ENCODE measurements at regions not wholly inside any gene's neighbourhood (a gene's known extent, or its start where the extent isn't known, plus 50 kb on each side); places are given as distances from the start of the nearest gene placed in this dataset.

DNA sequence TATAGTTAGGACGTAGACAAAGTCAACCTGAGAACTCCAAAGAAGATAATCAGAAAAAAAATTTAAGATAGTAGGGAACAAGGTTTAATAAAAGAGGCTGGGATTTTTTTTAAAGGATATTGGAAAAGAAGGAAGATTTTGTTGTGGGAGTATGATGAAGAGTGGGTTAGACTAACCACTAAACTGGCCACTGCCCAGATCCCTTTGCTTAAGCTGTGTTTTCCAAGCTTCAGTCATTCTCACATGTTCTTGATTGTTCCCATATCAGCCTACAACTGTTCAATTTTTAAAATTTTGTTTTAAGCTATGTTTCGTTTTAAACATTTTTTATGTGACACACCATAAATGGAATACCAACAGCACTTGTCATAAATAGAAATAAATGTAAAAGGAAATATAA is 284.5 kb upstream of the MMADHC start:
- H3K27ac ChIP-seq: no peak overlapping the region
- no peak for TF ChIP-seq ZFX (IDR thresholded peaks at IDR 0.05; ENCODE audit: borderline replicate concordance)
- TF ChIP-seq, protein P1, sequence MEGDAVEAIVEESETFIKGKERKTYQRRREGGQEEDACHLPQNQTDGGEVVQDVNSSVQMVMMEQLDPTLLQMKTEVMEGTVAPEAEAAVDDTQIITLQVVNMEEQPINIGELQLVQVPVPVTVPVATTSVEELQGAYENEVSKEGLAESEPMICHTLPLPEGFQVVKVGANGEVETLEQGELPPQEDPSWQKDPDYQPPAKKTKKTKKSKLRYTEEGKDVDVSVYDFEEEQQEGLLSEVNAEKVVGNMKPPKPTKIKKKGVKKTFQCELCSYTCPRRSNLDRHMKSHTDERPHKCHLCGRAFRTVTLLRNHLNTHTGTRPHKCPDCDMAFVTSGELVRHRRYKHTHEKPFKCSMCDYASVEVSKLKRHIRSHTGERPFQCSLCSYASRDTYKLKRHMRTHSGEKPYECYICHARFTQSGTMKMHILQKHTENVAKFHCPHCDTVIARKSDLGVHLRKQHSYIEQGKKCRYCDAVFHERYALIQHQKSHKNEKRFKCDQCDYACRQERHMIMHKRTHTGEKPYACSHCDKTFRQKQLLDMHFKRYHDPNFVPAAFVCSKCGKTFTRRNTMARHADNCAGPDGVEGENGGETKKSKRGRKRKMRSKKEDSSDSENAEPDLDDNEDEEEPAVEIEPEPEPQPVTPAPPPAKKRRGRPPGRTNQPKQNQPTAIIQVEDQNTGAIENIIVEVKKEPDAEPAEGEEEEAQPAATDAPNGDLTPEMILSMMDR (IDR thresholded peaks at IDR 0.05): no peak

DNA sequence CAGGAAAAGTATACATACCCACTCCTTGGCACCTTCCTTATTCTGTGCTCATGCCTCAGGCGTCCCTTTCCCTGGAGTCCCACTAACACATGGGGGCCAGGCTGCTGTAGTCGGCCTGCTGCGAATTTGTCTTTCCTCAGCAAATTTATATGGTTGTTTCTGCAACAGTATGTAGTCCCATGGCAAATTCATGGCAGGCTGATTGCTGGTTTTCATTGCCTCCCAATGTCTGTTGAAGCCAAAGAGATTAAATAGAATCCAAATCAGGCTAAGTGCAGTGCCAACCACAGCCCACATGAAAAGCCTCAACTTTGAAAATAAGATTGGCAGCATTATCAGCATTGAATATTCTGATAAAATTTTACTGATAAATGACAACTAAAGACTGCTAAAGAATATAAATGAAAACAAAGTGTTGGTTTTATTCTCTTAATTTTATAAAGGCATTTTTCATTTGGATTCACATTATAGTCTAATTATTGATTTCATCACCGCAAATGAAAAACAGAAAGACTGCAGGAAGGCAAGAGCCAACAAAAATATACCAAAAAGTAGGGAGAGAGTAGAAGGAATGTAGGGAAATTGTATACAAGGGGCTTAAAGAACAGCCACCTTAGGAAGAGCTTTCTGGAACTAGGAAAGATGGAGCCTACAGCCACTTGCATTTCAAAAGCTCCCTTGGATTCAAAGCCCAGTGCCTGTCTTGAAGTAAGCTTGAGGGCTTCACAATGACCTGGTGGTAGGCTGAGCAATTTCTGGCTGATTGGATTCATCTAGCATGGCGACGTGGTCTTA is 283.7 kb upstream of the MMADHC start:
- H3K27ac ChIP-seq: no peak overlapping the region
- TF ChIP-seq, protein P1 (IDR thresholded peaks at IDR 0.05): no peak
- TF ChIP-seq ZFX (IDR thresholded peaks at IDR 0.05; ENCODE audit: borderline replicate concordance): no peak

DNA sequence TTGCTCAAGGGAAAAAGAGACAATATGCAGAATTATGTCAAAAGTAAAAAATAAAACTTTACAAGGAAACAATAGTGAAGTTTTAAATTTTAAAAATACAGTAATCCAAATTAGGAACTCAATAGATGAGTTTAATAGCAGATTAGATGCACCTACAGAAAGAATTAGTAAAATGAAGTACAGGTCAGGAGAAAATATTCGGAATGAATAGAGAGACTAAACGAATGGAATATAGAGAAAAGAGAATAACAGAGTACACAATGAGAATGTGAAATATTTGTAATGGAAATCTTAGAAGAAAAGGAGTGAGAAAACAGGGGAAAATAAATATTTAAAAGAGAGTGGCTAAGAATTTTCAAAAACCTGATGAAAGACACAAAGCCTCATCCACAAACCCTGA is 275.7 kb upstream of the MMADHC start:
- TF ChIP-seq ZFX (IDR thresholded peaks at IDR 0.05; ENCODE audit: borderline replicate concordance): no peak
- TF ChIP-seq, protein P1 (IDR thresholded peaks at IDR 0.05): no peak
- H3K27ac ChIP-seq: no peak overlapping the region

DNA sequence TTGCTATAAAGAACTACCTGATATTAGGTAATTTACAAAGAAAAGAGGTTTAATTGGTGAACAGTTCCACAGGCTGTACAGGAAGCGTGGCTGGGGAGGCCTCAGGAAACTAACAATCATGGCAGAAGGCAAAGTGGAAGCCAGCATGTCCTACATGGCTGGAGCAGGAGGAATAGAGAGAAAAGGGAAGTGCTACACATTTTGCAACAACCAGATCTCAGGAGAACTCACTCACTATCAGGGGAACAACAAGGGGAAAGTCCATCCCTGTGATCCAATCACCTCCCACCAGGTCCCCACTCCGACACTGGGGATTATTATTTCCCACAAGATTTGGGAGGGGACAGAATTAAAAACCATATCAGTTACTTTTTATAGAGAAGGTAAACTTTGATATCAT is 273.5 kb upstream of the MMADHC start:
- TF ChIP-seq, protein P1 (IDR thresholded peaks at IDR 0.05): no peak
- no peak for TF ChIP-seq ZFX (IDR thresholded peaks at IDR 0.05; ENCODE audit: borderline replicate concordance)
- no peak overlapping the region for H3K27ac ChIP-seq

DNA sequence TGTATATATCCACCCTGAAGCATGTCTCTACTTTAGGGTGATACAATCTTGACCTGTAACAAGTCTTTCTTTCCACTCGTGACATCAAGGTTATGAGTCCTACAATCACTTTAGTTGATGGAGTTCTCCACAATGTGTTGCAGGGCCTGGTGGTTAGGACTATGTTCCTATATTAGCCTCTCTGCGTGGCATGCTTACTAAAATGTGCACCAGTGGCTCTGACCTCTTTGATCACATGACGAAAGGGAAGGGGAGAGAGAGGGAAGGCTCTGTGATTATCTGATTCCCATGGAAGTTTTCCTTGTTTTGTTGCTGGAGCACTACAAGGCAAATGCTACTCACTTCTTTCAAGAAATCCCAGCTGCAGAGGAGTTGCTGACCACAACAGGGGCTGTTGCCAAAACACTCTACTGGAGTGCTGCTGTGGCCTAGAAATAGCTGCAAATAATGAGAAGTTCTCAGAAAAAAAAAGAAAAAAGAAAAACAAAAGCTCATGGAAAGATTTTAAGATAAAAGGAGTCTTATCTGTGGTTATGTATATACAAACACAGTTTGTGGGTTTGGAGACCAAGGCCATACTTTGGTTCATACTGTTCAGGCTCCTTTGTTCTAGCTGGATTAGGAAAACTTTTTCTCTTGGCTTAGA is 272.8 kb upstream of the MMADHC start:
- TF ChIP-seq, protein P1 (IDR thresholded peaks at IDR 0.05): no peak
- no peak for TF ChIP-seq ZFX (IDR thresholded peaks at IDR 0.05; ENCODE audit: borderline replicate concordance)
- H3K27ac ChIP-seq: no peak overlapping the region

DNA sequence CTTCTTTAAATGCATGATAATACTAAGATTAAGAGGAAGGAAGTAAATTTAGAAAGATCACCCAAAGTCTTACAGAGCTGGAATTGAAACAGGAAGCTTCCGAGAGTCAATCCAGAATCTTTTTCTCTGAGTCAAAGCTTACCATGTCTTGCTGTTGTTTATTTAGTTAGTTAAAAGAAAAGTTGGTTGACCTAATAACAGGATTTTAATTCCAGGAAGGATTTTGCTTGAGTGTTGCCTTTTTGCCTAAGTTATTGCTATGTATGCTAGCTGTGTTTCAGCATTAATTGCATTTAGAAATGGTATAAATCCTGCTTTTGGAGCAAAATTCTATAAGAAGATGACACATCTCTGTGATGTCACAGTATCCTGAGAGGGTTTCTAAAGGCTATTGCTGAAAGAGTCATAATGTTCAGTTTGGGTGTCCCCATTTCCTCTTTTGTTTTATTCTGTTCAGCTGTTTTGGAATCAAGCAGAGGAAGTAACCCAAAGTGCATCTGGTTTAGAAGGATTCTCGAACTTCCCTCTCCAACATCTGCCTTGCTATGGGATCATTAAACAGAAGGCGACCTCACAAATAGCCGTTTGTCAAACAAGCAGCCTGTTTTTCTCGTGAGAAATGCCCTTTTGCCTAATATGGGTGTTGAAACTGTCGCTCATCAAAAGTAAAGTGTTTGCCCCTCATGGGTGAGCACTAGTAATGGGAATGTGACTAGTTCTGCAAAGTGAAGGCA is 271.5 kb upstream of the MMADHC start:
- no peak overlapping the region for H3K27ac ChIP-seq
- TF ChIP-seq, protein P1 (IDR thresholded peaks at IDR 0.05): no peak
- no peak for TF ChIP-seq ZFX (IDR thresholded peaks at IDR 0.05; ENCODE audit: borderline replicate concordance)
